ENCODE measurements at regions not wholly inside any gene's neighbourhood (a gene's known extent, or its start where the extent isn't known, plus 50 kb on each side); places are given as distances from the start of the nearest gene placed in this dataset.

DNA sequence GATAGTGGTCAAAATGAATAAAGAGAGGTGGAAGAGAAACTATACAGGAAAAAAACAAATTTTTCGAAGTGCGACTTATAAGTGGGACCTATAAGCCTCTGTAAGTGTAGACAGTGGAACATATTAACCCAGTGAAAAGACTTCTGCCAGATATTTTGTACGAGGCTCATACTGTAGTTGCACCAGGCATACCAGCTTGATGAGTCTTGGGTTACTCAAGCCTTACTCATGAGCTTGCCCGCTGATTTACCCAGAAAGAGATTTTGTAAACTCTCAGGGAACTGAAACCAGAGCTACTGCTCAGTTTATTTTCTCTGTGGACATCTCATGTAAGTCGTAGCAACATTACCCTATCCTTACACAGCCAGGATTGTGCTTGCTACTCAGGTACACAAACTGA, 708.0 kb upstream of the SOX9 start:
- no peak overlapping the region for H3K4me3 ChIP-seq (ENCODE audit: insufficient read depth, low read length, poor library complexity, severe bottlenecking)
- H3F3A ChIP-seq (ENCODE audit: insufficient read depth) = no peaks in the 10 kb centered on the region
- no peaks in the 10 kb centered on the region for H3K9me3 ChIP-seq (ENCODE audit: insufficient read depth, low read length)
- no peak overlapping the region for H3K9ac ChIP-seq (ENCODE audit: low read length)
- H3K27me3 ChIP-seq (ENCODE audit: low read length) = no peaks in the 10 kb centered on the region
- H2AFZ ChIP-seq (ENCODE audit: low read depth, low read length, severe bottlenecking) = no peak overlapping the region
- no peaks in the 10 kb centered on the region for H3K36me3 ChIP-seq (ENCODE audit: low read length)
- H4K20me1 ChIP-seq (ENCODE audit: low read depth, low read length) = no peaks in the 10 kb centered on the region
- no peak overlapping the region for H3K4me2 ChIP-seq (ENCODE audit: low read depth, low read length, poor library complexity, severe bottlenecking)
- no peak overlapping the region for H3K27ac ChIP-seq (ENCODE audit: low read depth, low read length)
- TF ChIP-seq, protein P1, sequence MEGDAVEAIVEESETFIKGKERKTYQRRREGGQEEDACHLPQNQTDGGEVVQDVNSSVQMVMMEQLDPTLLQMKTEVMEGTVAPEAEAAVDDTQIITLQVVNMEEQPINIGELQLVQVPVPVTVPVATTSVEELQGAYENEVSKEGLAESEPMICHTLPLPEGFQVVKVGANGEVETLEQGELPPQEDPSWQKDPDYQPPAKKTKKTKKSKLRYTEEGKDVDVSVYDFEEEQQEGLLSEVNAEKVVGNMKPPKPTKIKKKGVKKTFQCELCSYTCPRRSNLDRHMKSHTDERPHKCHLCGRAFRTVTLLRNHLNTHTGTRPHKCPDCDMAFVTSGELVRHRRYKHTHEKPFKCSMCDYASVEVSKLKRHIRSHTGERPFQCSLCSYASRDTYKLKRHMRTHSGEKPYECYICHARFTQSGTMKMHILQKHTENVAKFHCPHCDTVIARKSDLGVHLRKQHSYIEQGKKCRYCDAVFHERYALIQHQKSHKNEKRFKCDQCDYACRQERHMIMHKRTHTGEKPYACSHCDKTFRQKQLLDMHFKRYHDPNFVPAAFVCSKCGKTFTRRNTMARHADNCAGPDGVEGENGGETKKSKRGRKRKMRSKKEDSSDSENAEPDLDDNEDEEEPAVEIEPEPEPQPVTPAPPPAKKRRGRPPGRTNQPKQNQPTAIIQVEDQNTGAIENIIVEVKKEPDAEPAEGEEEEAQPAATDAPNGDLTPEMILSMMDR (IDR thresholded peaks at IDR 0.05; ENCODE audit: insufficient read depth, low read length, poor library complexity, severe bottlenecking) = no peak
- no peak for TF ChIP-seq EZH2phosphoT487 (conservative IDR thresholded peaks at IDR 0.05; ENCODE audit: low read length)
- H3K9me2 ChIP-seq (replicated peaks; ENCODE audit: insufficient read depth, low read length) = no peaks in the 10 kb centered on the region
- no peaks in the 10 kb centered on the region for H3K79me2 ChIP-seq (ENCODE audit: insufficient read depth, low read length)

DNA sequence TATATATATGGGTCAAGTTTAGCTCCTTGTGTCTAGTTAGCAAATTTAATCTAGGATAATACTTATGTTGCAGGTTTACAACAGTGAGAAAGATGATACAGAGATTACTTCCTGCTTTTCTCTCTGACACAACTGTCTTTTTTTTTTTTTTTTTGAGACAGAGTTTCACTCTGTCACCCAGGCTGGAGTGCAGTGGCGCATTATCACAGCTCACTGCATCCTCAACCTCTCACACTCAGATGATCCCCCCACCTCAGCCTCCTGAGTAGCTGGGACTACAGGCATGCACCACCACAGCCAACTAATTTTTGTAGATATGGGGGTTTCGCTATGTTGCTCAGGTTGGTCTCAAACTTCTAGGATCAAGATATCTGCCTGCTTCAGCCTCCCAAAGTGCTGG, 706.9 kb upstream of the SOX9 start:
- no peaks in the 10 kb centered on the region for H3K36me3 ChIP-seq (ENCODE audit: low read length)
- H3F3A ChIP-seq (ENCODE audit: insufficient read depth) = no peaks in the 10 kb centered on the region
- H3K27me3 ChIP-seq (ENCODE audit: low read length) = no peaks in the 10 kb centered on the region
- H4K20me1 ChIP-seq (ENCODE audit: low read depth, low read length) = no peaks in the 10 kb centered on the region
- H3K9ac ChIP-seq (ENCODE audit: low read length) = no peak overlapping the region
- H2AFZ ChIP-seq (ENCODE audit: low read depth, low read length, severe bottlenecking) = no peak overlapping the region
- H3K9me3 ChIP-seq (ENCODE audit: insufficient read depth, low read length) = no peaks in the 10 kb centered on the region
- no peaks in the 10 kb centered on the region for H3K79me2 ChIP-seq (ENCODE audit: insufficient read depth, low read length)
- H3K4me3 ChIP-seq (ENCODE audit: insufficient read depth, low read length, poor library complexity, severe bottlenecking) = no peak overlapping the region
- H3K4me2 ChIP-seq (ENCODE audit: low read depth, low read length, poor library complexity, severe bottlenecking) = no peak overlapping the region
- H3K9me2 ChIP-seq (replicated peaks; ENCODE audit: insufficient read depth, low read length) = no peaks in the 10 kb centered on the region
- no peak overlapping the region for H3K27ac ChIP-seq (ENCODE audit: low read depth, low read length)
- TF ChIP-seq, protein P1 (IDR thresholded peaks at IDR 0.05; ENCODE audit: insufficient read depth, low read length, poor library complexity, severe bottlenecking) = no peak
- TF ChIP-seq EZH2phosphoT487 (conservative IDR thresholded peaks at IDR 0.05; ENCODE audit: low read length) = no peak

DNA sequence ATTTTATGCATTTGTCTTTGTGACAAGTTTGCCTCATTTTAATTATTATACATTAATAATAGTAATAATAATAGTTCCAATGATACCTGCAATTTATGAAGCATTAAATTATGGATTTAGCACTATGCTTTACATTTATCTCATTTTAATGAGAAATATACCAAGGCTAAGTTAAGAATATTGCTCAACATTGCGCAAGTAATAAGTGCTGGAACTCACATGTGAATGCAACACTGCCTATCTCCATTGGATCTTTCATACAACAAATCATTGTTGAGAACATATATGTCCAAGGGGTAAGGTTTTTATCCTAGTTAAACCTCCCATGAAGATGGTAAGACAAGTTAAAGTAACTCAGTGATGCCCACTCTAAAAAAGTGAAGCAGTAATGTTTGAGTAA, 703.7 kb upstream of the SOX9 start:
- H3K4me2 ChIP-seq (ENCODE audit: low read depth, low read length, poor library complexity, severe bottlenecking) = no peak overlapping the region

More for the DNA sequence above, 703.7 kb upstream of the SOX9 start:
- Histone ChIP-seq H3F3A (ENCODE audit: insufficient read depth) (no peaks in the 10 kb centered on the region), H3K4me3 (ENCODE audit: insufficient read depth, low read length, poor library complexity, severe bottlenecking) (no peak overlapping the region), H3K9ac (ENCODE audit: low read length) (no peak overlapping the region), H3K36me3 (ENCODE audit: low read length) (no peaks in the 10 kb centered on the region), H3K9me3 (ENCODE audit: insufficient read depth, low read length) (no peaks in the 10 kb centered on the region), H3K27me3 (ENCODE audit: low read length) (no peaks in the 10 kb centered on the region), H3K79me2 (ENCODE audit: insufficient read depth, low read length) (no peaks in the 10 kb centered on the region), H2AFZ (ENCODE audit: low read depth, low read length, severe bottlenecking) (no peak overlapping the region), H3K27ac (ENCODE audit: low read depth, low read length) (no peak overlapping the region), H3K9me2 (replicated peaks; ENCODE audit: insufficient read depth, low read length) (no peaks in the 10 kb centered on the region), H4K20me1 (ENCODE audit: low read depth, low read length) (no peaks in the 10 kb centered on the region)
- no peak for TF ChIP-seq EZH2phosphoT487 (conservative IDR thresholded peaks at IDR 0.05; ENCODE audit: low read length)
- TF ChIP-seq, protein P1 (IDR thresholded peaks at IDR 0.05; ENCODE audit: insufficient read depth, low read length, poor library complexity, severe bottlenecking) = no peak
